ENCODE measurements at regions not wholly inside any gene's neighbourhood (a gene's known extent, or its start where the extent isn't known, plus 50 kb on each side); places are given as distances from the start of the nearest gene placed in this dataset.

DNA sequence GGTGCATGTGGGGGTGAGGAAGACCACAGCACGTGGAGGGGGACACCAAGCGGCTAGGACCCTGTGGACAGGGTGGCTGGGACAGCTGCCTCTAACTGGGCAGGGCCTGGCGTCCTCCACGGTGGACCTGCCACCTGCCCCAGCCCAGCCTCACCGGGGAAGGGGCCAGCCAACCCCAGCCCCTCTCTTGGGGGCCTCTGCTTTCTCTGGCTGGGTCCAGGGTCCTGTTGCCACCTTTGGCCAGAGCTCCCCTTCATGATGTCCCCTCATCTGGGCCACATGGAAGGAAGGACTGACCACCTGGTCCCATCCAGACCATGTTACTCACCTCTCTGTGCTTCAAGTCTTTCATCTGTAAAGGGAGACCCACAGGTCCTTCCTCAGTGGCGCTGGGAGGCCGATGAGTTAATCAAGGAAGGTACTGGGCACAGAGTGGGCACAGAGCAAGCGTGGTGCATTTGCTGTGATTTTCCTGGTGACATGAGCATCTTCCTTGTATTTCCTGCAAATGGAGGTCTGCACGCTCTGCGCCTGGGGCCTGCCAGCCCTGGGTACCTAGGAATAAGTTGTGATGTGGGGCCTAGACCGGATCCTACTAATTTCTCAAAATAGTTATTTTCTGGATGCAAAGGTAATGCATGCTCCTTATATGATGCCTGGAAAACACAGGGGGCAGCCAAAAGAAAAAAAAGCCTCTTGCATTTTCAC is 538.4 kb downstream of the TBC1D22A start:
- no peaks in the 10 kb centered on the region for H3K4me1 ChIP-seq (ENCODE audit: low read length)
- no peak for DNase-seq
- H3F3A ChIP-seq (ENCODE audit: insufficient read depth, low read length) = no peaks in the 10 kb centered on the region
- H3K9me2 ChIP-seq (replicated peaks; ENCODE audit: insufficient read depth, low read length) = no peaks in the 10 kb centered on the region
- no peak overlapping the region for H3K9ac ChIP-seq (ENCODE audit: low read length)
- H3K4me3 ChIP-seq (ENCODE audit: low read length) = no peak overlapping the region
- no peak overlapping the region for H2AFZ ChIP-seq (ENCODE audit: low read length)
- H4K20me1 ChIP-seq (ENCODE audit: insufficient read depth, low read length) = no peaks in the 10 kb centered on the region
- peaks cover 20% of the 10 kb centered on the region for H3K27me3 ChIP-seq (replicated peaks; ENCODE audit: insufficient read depth, low read length)
- H3K27ac ChIP-seq (ENCODE audit: low read length) = no peak overlapping the region
- H3K36me3 ChIP-seq (replicated peaks; ENCODE audit: insufficient read depth, low read length) = no peaks in the 10 kb centered on the region
- no peak for TF ChIP-seq EZH2phosphoT487 (IDR thresholded peaks at IDR 0.05; ENCODE audit: low read length)
- TF ChIP-seq, protein P1, sequence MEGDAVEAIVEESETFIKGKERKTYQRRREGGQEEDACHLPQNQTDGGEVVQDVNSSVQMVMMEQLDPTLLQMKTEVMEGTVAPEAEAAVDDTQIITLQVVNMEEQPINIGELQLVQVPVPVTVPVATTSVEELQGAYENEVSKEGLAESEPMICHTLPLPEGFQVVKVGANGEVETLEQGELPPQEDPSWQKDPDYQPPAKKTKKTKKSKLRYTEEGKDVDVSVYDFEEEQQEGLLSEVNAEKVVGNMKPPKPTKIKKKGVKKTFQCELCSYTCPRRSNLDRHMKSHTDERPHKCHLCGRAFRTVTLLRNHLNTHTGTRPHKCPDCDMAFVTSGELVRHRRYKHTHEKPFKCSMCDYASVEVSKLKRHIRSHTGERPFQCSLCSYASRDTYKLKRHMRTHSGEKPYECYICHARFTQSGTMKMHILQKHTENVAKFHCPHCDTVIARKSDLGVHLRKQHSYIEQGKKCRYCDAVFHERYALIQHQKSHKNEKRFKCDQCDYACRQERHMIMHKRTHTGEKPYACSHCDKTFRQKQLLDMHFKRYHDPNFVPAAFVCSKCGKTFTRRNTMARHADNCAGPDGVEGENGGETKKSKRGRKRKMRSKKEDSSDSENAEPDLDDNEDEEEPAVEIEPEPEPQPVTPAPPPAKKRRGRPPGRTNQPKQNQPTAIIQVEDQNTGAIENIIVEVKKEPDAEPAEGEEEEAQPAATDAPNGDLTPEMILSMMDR (IDR thresholded peaks at IDR 0.05; ENCODE audit: low read length) = no peak
- no peak for TF ChIP-seq EZH2 (optimal IDR thresholded peaks at IDR 0.05; ENCODE audit: low read depth, low read length)
- H3K79me2 ChIP-seq (ENCODE audit: low read length) = no peaks in the 10 kb centered on the region
- no peak overlapping the region for H3K4me2 ChIP-seq (ENCODE audit: low read depth, low read length)
- no peaks in the 10 kb centered on the region for H3K9me3 ChIP-seq (replicated peaks; ENCODE audit: insufficient read depth, low read length)

DNA sequence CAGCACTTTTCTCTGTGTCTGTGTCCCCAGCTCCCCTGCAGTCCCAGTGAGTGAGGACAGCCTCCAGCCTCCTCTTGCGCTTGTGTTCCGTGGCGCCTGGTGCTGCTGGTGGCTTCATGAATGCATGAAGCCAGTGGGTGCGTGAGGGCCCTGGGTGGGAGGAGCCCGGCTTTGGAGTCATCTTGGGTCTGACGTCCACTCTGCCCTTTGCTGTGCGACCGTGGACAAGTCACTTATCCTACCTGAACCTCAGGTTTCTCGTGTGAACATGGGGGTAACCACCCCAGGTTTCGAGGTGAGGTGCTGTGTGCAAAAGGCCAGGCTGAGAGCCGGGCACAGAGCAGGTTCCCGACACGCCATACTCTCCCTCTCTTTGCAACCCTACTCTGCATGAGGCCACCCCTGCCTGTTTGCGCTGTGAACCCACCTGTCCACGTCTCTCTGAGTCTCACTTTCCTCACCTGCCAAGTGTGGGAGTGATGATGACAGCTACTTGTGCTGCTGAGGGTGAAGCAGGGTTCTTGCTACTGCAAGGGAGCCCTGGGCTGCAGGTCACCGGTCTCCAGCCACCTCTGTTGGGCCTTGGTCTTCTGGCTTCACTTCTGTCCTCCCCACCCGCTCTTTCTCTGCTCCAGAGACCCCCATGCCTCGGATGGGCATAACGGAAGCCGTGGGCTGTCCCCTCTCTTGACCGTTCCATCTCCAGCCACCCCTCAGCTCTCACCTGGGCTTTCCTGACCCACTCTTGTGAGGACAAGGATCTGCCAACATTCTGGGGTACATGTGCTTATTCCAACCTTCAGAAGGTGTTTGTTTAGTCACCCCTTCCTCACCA is 537.6 kb downstream of the TBC1D22A start:
- no peak overlapping the region for H3K4me2 ChIP-seq (ENCODE audit: low read depth, low read length)
- H3K79me2 ChIP-seq (ENCODE audit: low read length) = no peaks in the 10 kb centered on the region
- H3F3A ChIP-seq (ENCODE audit: insufficient read depth, low read length) = no peaks in the 10 kb centered on the region
- DNase-seq = no peak
- H3K9me2 ChIP-seq (replicated peaks; ENCODE audit: insufficient read depth, low read length) = no peaks in the 10 kb centered on the region
- no peak overlapping the region for H3K9ac ChIP-seq (ENCODE audit: low read length)
- H4K20me1 ChIP-seq (ENCODE audit: insufficient read depth, low read length) = no peaks in the 10 kb centered on the region
- H2AFZ ChIP-seq (ENCODE audit: low read length) = no peak overlapping the region
- no peak overlapping the region for H3K27ac ChIP-seq (ENCODE audit: low read length)
- TF ChIP-seq EZH2 (optimal IDR thresholded peaks at IDR 0.05; ENCODE audit: low read depth, low read length) (no peak), EZH2phosphoT487 (IDR thresholded peaks at IDR 0.05; ENCODE audit: low read length) (no peak)
- TF ChIP-seq, protein P1 (IDR thresholded peaks at IDR 0.05; ENCODE audit: low read length) = no peak
- H3K27me3 ChIP-seq (replicated peaks; ENCODE audit: insufficient read depth, low read length) = peaks cover 26% of the 10 kb centered on the region
- no peaks in the 10 kb centered on the region for H3K4me1 ChIP-seq (ENCODE audit: low read length)
- H3K36me3 ChIP-seq (replicated peaks; ENCODE audit: insufficient read depth, low read length) = no peaks in the 10 kb centered on the region
- H3K9me3 ChIP-seq (replicated peaks; ENCODE audit: insufficient read depth, low read length) = no peaks in the 10 kb centered on the region
- no peak overlapping the region for H3K4me3 ChIP-seq (ENCODE audit: low read length)

DNA sequence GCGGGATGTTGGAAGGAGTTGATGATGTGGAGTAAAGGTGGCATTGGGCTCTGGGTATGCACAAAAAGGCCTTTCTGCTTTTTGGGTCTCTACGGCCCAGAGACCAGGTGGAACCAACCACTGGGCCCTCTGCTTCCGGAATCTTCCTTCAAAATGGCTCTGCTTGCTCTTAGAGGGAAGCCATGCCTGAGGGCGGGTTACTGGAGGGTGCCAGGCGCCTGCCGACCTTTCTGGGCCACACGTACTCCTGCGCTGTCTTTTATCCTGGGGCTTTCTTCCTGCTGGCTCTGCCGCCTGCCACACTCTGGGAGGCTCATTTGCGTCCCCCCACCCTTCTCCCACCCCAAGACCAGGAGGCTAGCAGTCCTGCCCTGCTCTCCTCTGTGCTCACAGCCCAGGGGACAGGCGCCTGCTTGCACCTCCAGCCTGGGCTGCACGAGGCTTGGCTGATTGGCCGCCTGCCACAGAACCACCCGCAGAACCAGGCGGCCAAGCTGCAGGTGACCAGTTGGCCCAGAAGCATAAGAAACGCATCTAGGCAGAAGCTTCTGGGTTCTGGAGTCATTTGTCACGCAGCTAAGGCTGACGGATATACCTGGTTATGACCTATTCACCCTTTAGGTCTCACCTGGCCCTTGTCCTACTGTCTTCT is 536.9 kb downstream of the TBC1D22A start:
- Histone ChIP-seq H3K9me3 (replicated peaks; ENCODE audit: insufficient read depth, low read length) (no peaks in the 10 kb centered on the region), H4K20me1 (ENCODE audit: insufficient read depth, low read length) (no peaks in the 10 kb centered on the region), H3K36me3 (replicated peaks; ENCODE audit: insufficient read depth, low read length) (no peaks in the 10 kb centered on the region), H3K27me3 (replicated peaks; ENCODE audit: insufficient read depth, low read length) (peaks cover 33% of the 10 kb centered on the region), H3K9ac (ENCODE audit: low read length) (no peak overlapping the region), H3K4me3 (ENCODE audit: low read length) (no peak overlapping the region), H3K4me1 (ENCODE audit: low read length) (no peaks in the 10 kb centered on the region), H3K79me2 (ENCODE audit: low read length) (no peaks in the 10 kb centered on the region), H2AFZ (ENCODE audit: low read length) (no peak overlapping the region), H3K4me2 (ENCODE audit: low read depth, low read length) (no peak overlapping the region), H3K9me2 (replicated peaks; ENCODE audit: insufficient read depth, low read length) (no peaks in the 10 kb centered on the region), H3F3A (ENCODE audit: insufficient read depth, low read length) (no peaks in the 10 kb centered on the region), H3K27ac (ENCODE audit: low read length) (no peak overlapping the region)
- DNase-seq = no peak
- TF ChIP-seq, protein P1 (IDR thresholded peaks at IDR 0.05; ENCODE audit: low read length) = no peak
- TF ChIP-seq EZH2 (optimal IDR thresholded peaks at IDR 0.05; ENCODE audit: low read depth, low read length) (no peak), EZH2phosphoT487 (IDR thresholded peaks at IDR 0.05; ENCODE audit: low read length) (no peak)

Data from MM.1S (cell line).